B cell (primary cell): ENCODE measurements at regions not wholly inside any gene's neighbourhood (a gene's known extent, or its start where the extent isn't known, plus 50 kb on each side); places are given as distances from the start of the nearest gene placed in this dataset.

Experiments used
- ATAC-seq: fragments of 200-7000 bp; cut with Tn5 transposase; one replicate; pipeline ENCODE4 v1.10.0; 2021; ENCODE audit warnings: low read depth, mild to moderate bottlenecking, moderate number of reproducible peaks, moderate library complexity
- CTCF ChIA-PET: fragments of 350-600 bp; sonication (Branson Sonifier 250); formaldehyde crosslinking; loops from one replicate; lab custom pipeline; 2021; ENCODE audit warnings: antibody characterized with exemption, inconsistent platforms; lab: Charles Lee
- POLR2A ChIA-PET: fragments of 350-600 bp; sonication (Branson Sonifier 250); formaldehyde crosslinking; loops from one replicate; lab custom pipeline; 2021; ENCODE audit warnings: antibody characterized with exemption; lab: Charles Lee
- DNase-seq: peaks from one replicate; pipeline ENCODE4 v3.0.0; 2013
- H2AFZ ChIP-seq: 2 replicates; pipeline ENCODE4 v1.6.1; 2012; ENCODE audit warnings: mild to moderate bottlenecking, low read depth, low read length; ENCODE audit not compliant: insufficient read depth, poor library complexity, severe bottlenecking
- H3K27ac ChIP-seq, 2 donors: 1 replicate in 1 of 2; 2 replicates in 1 of 2; pipeline ENCODE4 v1.5.1; 2012 to 2013; ENCODE audit warnings: low read length in 2 of 2, mild to moderate bottlenecking in 2 of 2, moderate library complexity in 1 of 2
- H3K27me3 ChIP-seq, 4 experiments: fragments of 200-600 bp in 1 of 4; sonication (generic) in 1 of 4; replicated peaks in 1 of 4; 1 replicate in 2 of 4; 2 replicates in 2 of 4; pipeline versions ENCODE4 v1.6.1 to v1.7.0; 2013 to 2016; ENCODE audit warnings: low read length in 3 of 4, mild to moderate bottlenecking in 2 of 4, mixed read lengths in 1 of 4, moderate library complexity in 1 of 4; ENCODE audit not compliant: insufficient read depth in 4 of 4, control insufficient read depth in 3 of 4; ENCODE audit errors: control extremely low read depth in 1 of 4
- H3K36me3 ChIP-seq, 2 experiments: replicated peaks in 1 of 2; 1 replicate in 1 of 2; 2 replicates in 1 of 2; pipeline versions ENCODE4 v1.6.1 to v1.7.1; 2013; ENCODE audit warnings: low read length in 1 of 2; ENCODE audit not compliant: insufficient read depth in 2 of 2, control insufficient read depth in 1 of 2; ENCODE audit errors: control extremely low read depth in 1 of 2, extremely low read depth in 1 of 2
- H3K4me1 ChIP-seq, 2 donors: fragments of 200-600 bp in 1 of 2; sonication (generic) in 1 of 2; 1 replicate in 1 of 2; 2 replicates in 1 of 2; pipeline versions ENCODE4 v1.5.1 to v1.6.1; 2013 to 2017; ENCODE audit warnings: low read length in 2 of 2; ENCODE audit not compliant: control insufficient read depth in 2 of 2, insufficient read depth in 2 of 2
- H3K4me2 ChIP-seq: replicated peaks from 2 replicates; pipeline ENCODE3; 2012; ENCODE audit warnings: mild to moderate bottlenecking, low read depth, low read length; ENCODE audit not compliant: poor library complexity, severe bottlenecking
- H3K4me3 ChIP-seq, 5 experiments: fragments of 200-600 bp in 1 of 5; sonication (generic) in 1 of 5; 1 replicate in 3 of 5; 2 replicates in 2 of 5; pipeline versions ENCODE4 v1.5.1 to v1.7.0; 2011 to 2016; ENCODE audit warnings: low read length in 4 of 5, mild to moderate bottlenecking in 4 of 5, low read depth in 2 of 5, control low read depth in 1 of 5, moderate library complexity in 1 of 5; ENCODE audit not compliant: insufficient read depth in 1 of 5; ENCODE audit errors: control extremely low read depth in 1 of 5, extremely low read depth in 1 of 5
- H3K79me2 ChIP-seq: fragments of 200-600 bp; sonication (generic); one replicate; pipeline ENCODE4 v1.6.0; 2016; ENCODE audit warnings: low read length; ENCODE audit not compliant: control insufficient read depth, insufficient read depth
- H3K9ac ChIP-seq: fragments of 200-600 bp; sonication (generic); 2 replicates; pipeline ENCODE4 v1.6.1; 2017; ENCODE audit warnings: mild to moderate bottlenecking, low read length, moderate library complexity
- H3K9me3 ChIP-seq, 3 donors: one replicate each; pipeline versions ENCODE4 v1.6.1 to v1.7.1; 2013; ENCODE audit warnings: low read length in 2 of 3; ENCODE audit not compliant: control insufficient read depth in 2 of 3, insufficient read depth in 1 of 3; ENCODE audit errors: control extremely low read depth in 1 of 3
- H4K20me1 ChIP-seq: 2 replicates; pipeline ENCODE4 v1.6.0; 2012; ENCODE audit warnings: mild to moderate bottlenecking, low read length; ENCODE audit not compliant: insufficient read depth, control insufficient read depth, poor library complexity, severe bottlenecking
- H3K27ac Mint-ChIP-seq: one replicate; pipeline ENCODE4 v1.8.0; 2021; ENCODE audit warnings: mixed read lengths
- H3K27me3 Mint-ChIP-seq: one replicate; pipeline ENCODE4 v1.8.0; 2021; ENCODE audit warnings: mixed read lengths
- H3K4me1 Mint-ChIP-seq: one replicate; pipeline ENCODE4 v1.8.0; 2021; ENCODE audit warnings: mixed read lengths
- H3K4me3 Mint-ChIP-seq: one replicate; pipeline ENCODE4 v1.8.0; 2021; ENCODE audit warnings: mixed read lengths
- H3K9me3 Mint-ChIP-seq: one replicate; pipeline ENCODE4 v1.8.0; 2022; ENCODE audit warnings: mixed read lengths; ENCODE audit not compliant: insufficient read depth
- CTCF ChIP-seq: fragments of 200-600 bp; IDR thresholded peaks from one replicate; pipeline ENCODE4 v1.8.0; 2022; ENCODE audit warnings: antibody characterized with exemption, mild to moderate bottlenecking
- EZH2 ChIP-seq: IDR thresholded peaks from 2 replicates; pipeline ENCODE4 v1.6.1; 2012; ENCODE audit warnings: borderline replicate concordance, low read depth, mild to moderate bottlenecking, moderate library complexity, low read length; ENCODE audit not compliant: insufficient read depth, poor library complexity, severe bottlenecking
- WGBS: methylation state at CpG from one replicate; pipeline ENCODE4 v1.1.5; 2013; ENCODE audit warnings: missing lambda C conversion rate; ENCODE audit not compliant: insufficient coverage; 5-methylcytosine and 5-hydroxymethylcytosine counted together
- intact Hi-C: fragments of 100-400 bp; cut with micrococcal nuclease; formaldehyde crosslinking; loops from one replicate; pipeline ENCODE4 v1.10.0; 2022

GRCh38 chr3:64440498-64440897 is 215.2 kb upstream of the PRICKLE2 start:
- peaks cover 0 to 19% (median 5%) of the 10 kb centered on the region in 4 experiments for H3K27me3 ChIP-seq
- no peak overlapping the region for H3K27ac ChIP-seq
- H3K79me2 ChIP-seq = no peaks in the 10 kb centered on the region
- no peaks in the 10 kb centered on the region for H3K4me1 Mint-ChIP-seq
- H3K4me2 ChIP-seq = no peak overlapping the region
- H3K4me3 Mint-ChIP-seq = no peak overlapping the region
- POLR2A ChIA-PET = no interaction called here
- no peaks in the 10 kb centered on the region for H3K9me3 Mint-ChIP-seq
- no peak overlapping the region for H3K27ac Mint-ChIP-seq
- CTCF ChIA-PET = no interaction called here
- peaks cover 43% of the 10 kb centered on the region for H3K27me3 Mint-ChIP-seq
- H4K20me1 ChIP-seq = no peaks in the 10 kb centered on the region
- ATAC-seq (no peak), DNase-seq (no peak)
- intact Hi-C loops = no loop called here
- WGBS = no CpG with 5 or more reads among the region's 4 CpGs
- H3K4me3 ChIP-seq = no peak overlapping the region
- no peaks in the 10 kb centered on the region for H3K4me1 ChIP-seq
- H2AFZ ChIP-seq = no peak overlapping the region
- peaks cover 0 to 5% (median 0%) of the 10 kb centered on the region in 3 donors for H3K9me3 ChIP-seq
- H3K36me3 ChIP-seq = no peaks in the 10 kb centered on the region
- no peak overlapping the region for H3K9ac ChIP-seq
- TF ChIP-seq EZH2 = no peak
- no peak for TF ChIP-seq CTCF

- Mint-ChIP-seq H3K4me1 (no peaks in the 10 kb centered on the region), H3K27me3 (peaks cover 33% of the 10 kb centered on the region), H3K27ac (no peak overlapping the region), H3K4me3 (no peak overlapping the region), H3K9me3 (peaks cover 3% of the 10 kb centered on the region)
- Histone ChIP-seq H3K27ac (no peak overlapping the region), H4K20me1 (no peaks in the 10 kb centered on the region), H3K36me3 (no peaks in the 10 kb centered on the region), H3K9ac (no peak overlapping the region), H3K4me2 (no peak overlapping the region), H2AFZ (no peak overlapping the region), H3K4me1 (no peaks in the 10 kb centered on the region), H3K79me2 (no peaks in the 10 kb centered on the region), H3K9me3 (peaks cover 0 to 7% (median 0%) of the 10 kb centered on the region in 3 donors), H3K4me3 (no peak overlapping the region), H3K27me3 (peaks cover 0 to 12% (median 2%) of the 10 kb centered on the region in 4 experiments)
- intact Hi-C loops = no loop called here
- ATAC-seq (no peak), DNase-seq (no peak)
- 41% methylated on average over 7 of the region's 7 CpGs for WGBS
- TF ChIP-seq CTCF (no peak), EZH2 (no peak)
- ChIA-PET POLR2A (no interaction called here), CTCF (no interaction called here)
These were observed 213.5 kb upstream of the PRICKLE2 start for GRCh38 chr3:64438812-64439211.
